ENCODE measurements at regions not wholly inside any gene's neighbourhood (a gene's known extent, or its start where the extent isn't known, plus 50 kb on each side); places are given as distances from the start of the nearest gene placed in this dataset.
"Not testable (repeated sequence)": the region's sequence is repeated elsewhere in the genome, so short reads cannot be mapped to it uniquely, and the experiment has no call there.

DNA sequence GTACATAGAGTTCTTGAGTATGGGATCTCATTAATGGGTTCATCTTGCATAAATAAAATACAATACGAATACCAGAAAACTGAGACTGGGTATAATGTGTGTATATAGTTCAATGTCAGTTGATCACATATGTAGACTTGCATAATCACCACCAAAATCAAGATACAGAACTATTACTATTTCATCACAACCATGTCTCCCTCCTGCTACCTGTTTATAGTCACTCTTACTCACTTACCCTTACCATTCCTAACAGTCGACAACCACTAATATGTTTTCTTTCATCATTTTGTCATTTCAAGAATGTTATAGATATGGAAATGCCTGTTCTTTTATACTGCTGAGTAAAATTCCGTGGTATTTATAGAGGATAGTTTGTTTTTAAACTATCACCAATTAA, 416.1 kb upstream of the CNTNAP2 start:
- ChIA-PET POLR2A (no interaction called here), CTCF (no interaction called here)
- H3K27me3 Mint-ChIP-seq, result no peaks in the 10 kb centered on the region
- H3K4me3 Mint-ChIP-seq, result no peak overlapping the region
- H3K9me3 Mint-ChIP-seq, result no peaks in the 10 kb centered on the region
- H3K4me1 Mint-ChIP-seq, result no peaks in the 10 kb centered on the region
- H3K36me3 Mint-ChIP-seq (ENCODE audit: low read depth), result no peaks in the 10 kb centered on the region
- H3K27ac Mint-ChIP-seq, result no peak overlapping the region
- DNase-seq, result no peak

- no peaks in the 10 kb centered on the region for H3K4me1 Mint-ChIP-seq
- no peaks in the 10 kb centered on the region for H3K36me3 Mint-ChIP-seq (ENCODE audit: low read depth)
- no peak overlapping the region for H3K27ac Mint-ChIP-seq
- DNase-seq, result no peak
- POLR2A ChIA-PET, result no interaction called here
- CTCF ChIA-PET, result no interaction called here
- H3K9me3 Mint-ChIP-seq, result no peaks in the 10 kb centered on the region
- no peak overlapping the region for H3K4me3 Mint-ChIP-seq
- H3K27me3 Mint-ChIP-seq, result no peaks in the 10 kb centered on the region
These were observed 417.9 kb upstream of the CNTNAP2 start for GRCh38 chr7:145698526-145699262.

GRCh38 chr7:145697412-145698107, 419.0 kb upstream of the CNTNAP2 start:
- POLR2A ChIA-PET; H3K27ac Mint-ChIP-seq; DNase-seq; H3K4me1 Mint-ChIP-seq; H3K9me3 Mint-ChIP-seq; H3K27me3 Mint-ChIP-seq; H3K4me3 Mint-ChIP-seq; CTCF ChIA-PET; H3K36me3 Mint-ChIP-seq (ENCODE audit: low read depth): not testable (repeated sequence)

GRCh38 chr7:145696071-145696470, 420.5 kb upstream of the CNTNAP2 start:
- CTCF ChIA-PET, result no interaction called here
- H3K36me3 Mint-ChIP-seq (ENCODE audit: low read depth), result no peaks in the 10 kb centered on the region
- POLR2A ChIA-PET, result no interaction called here
- H3K4me1 Mint-ChIP-seq, result no peaks in the 10 kb centered on the region
- no peaks in the 10 kb centered on the region for H3K27me3 Mint-ChIP-seq
- DNase-seq, result no peak
- H3K9me3 Mint-ChIP-seq, result no peaks in the 10 kb centered on the region
- H3K4me3 Mint-ChIP-seq, result no peak overlapping the region
- no peak overlapping the region for H3K27ac Mint-ChIP-seq

GRCh38 chr7:145692237-145692950, 424.2 kb upstream of the CNTNAP2 start:
- ChIA-PET CTCF (no interaction called here), POLR2A (no interaction called here)
- no peak overlapping the region for H3K4me3 Mint-ChIP-seq
- H3K4me1 Mint-ChIP-seq, result no peaks in the 10 kb centered on the region
- no peak overlapping the region for H3K27ac Mint-ChIP-seq
- no peak for DNase-seq
- H3K36me3 Mint-ChIP-seq (ENCODE audit: low read depth), result no peaks in the 10 kb centered on the region
- H3K9me3 Mint-ChIP-seq, result no peaks in the 10 kb centered on the region
- no peaks in the 10 kb centered on the region for H3K27me3 Mint-ChIP-seq

GRCh38 chr7:145691377-145691914, 425.2 kb upstream of the CNTNAP2 start:
- no peaks in the 10 kb centered on the region for H3K4me1 Mint-ChIP-seq
- CTCF ChIA-PET, result no interaction called here
- H3K27me3 Mint-ChIP-seq, result no peaks in the 10 kb centered on the region
- H3K9me3 Mint-ChIP-seq, result no peaks in the 10 kb centered on the region
- POLR2A ChIA-PET, result no interaction called here
- no peak overlapping the region for H3K27ac Mint-ChIP-seq
- H3K4me3 Mint-ChIP-seq, result no peak overlapping the region
- H3K36me3 Mint-ChIP-seq (ENCODE audit: low read depth), result no peaks in the 10 kb centered on the region
- no peak for DNase-seq

DNA sequence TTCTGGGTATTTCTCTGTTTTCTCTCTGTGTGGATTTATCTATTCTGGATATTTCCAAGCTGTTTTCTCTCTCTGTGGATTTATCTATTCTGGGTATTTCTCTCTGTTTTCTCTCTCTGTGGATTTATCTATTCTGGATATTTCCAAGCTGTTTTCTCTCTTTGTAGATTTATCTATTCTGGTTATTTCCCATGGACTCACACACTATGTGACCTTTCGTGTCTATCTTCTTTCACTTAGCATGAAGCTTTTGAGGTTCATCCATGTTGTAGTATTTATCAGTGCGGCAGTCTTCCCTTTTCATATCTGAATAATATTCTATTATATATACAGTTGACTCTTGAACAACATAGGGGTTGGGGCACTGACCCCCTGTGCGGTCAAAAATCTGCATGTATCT, 435.0 kb upstream of the CNTNAP2 start:
- H3K27me3 Mint-ChIP-seq, result no peaks in the 10 kb centered on the region
- H3K27ac Mint-ChIP-seq, result no peak overlapping the region
- ChIA-PET CTCF (no interaction called here), POLR2A (no interaction called here)
- H3K36me3 Mint-ChIP-seq (ENCODE audit: low read depth), result no peaks in the 10 kb centered on the region
- no peak overlapping the region for H3K4me3 Mint-ChIP-seq
- peaks cover 2% of the 10 kb centered on the region for H3K9me3 Mint-ChIP-seq
- H3K4me1 Mint-ChIP-seq, result no peaks in the 10 kb centered on the region
- DNase-seq, result no peak

GRCh38 chr7:145681159-145681558, 435.4 kb upstream of the CNTNAP2 start:
- Mint-ChIP-seq H3K4me1 (no peaks in the 10 kb centered on the region), H3K27ac (no peak overlapping the region), H3K9me3 (peaks cover 2% of the 10 kb centered on the region), H3K27me3 (no peaks in the 10 kb centered on the region), H3K36me3 (ENCODE audit: low read depth) (no peaks in the 10 kb centered on the region), H3K4me3 (no peak overlapping the region)
- ChIA-PET POLR2A (no interaction called here), CTCF (no interaction called here)
- DNase-seq, result no peak

- CTCF ChIA-PET, result no interaction called here
- Mint-ChIP-seq H3K36me3 (ENCODE audit: low read depth) (no peaks in the 10 kb centered on the region), H3K27ac (no peak overlapping the region), H3K9me3 (peaks cover 11% of the 10 kb centered on the region), H3K4me3 (no peak overlapping the region), H3K4me1 (no peaks in the 10 kb centered on the region), H3K27me3 (no peaks in the 10 kb centered on the region)
- POLR2A ChIA-PET, result no interaction called here
- no peak for DNase-seq
These were observed 450.9 kb upstream of the CNTNAP2 start for GRCh38 chr7:145665499-145666258.

- Mint-ChIP-seq H3K36me3 (ENCODE audit: low read depth) (no peaks in the 10 kb centered on the region), H3K4me3 (no peak overlapping the region), H3K27ac (no peak overlapping the region), H3K27me3 (no peaks in the 10 kb centered on the region), H3K4me1 (no peaks in the 10 kb centered on the region), H3K9me3 (peaks cover 3% of the 10 kb centered on the region)
- DNase-seq, result no peak
- POLR2A ChIA-PET, result no interaction called here
- CTCF ChIA-PET, result no interaction called here
These were observed 460.9 kb upstream of the CNTNAP2 start for GRCh38 chr7:145655666-145656065.

DNA sequence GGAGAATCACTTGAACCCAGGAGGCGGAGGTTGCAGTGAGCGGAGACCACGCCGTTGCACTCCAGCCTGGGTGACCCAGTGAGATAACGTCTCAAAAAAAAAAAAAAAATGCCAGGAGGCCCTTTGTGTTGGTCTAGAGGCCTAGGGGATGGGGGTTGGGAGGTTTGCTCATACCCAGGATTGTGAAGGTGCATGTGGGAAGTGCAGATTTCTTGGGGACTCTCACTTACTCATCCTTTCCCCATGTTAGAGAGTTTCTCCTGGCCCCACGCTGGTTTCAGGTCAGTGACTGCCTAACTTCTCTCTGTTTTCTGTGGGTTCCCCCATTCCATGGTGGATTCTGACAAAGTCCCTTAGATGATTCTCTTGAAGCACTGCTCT, 471.5 kb upstream of the CNTNAP2 start:
- no peaks in the 10 kb centered on the region for H3K4me1 Mint-ChIP-seq
- no peaks in the 10 kb centered on the region for H3K36me3 Mint-ChIP-seq (ENCODE audit: low read depth)
- ChIA-PET POLR2A (no interaction called here), CTCF (no interaction called here)
- DNase-seq, result no peak
- no peaks in the 10 kb centered on the region for H3K27me3 Mint-ChIP-seq
- H3K27ac Mint-ChIP-seq, result no peak overlapping the region
- H3K4me3 Mint-ChIP-seq, result no peak overlapping the region
- peaks cover 4% of the 10 kb centered on the region for H3K9me3 Mint-ChIP-seq

DNA sequence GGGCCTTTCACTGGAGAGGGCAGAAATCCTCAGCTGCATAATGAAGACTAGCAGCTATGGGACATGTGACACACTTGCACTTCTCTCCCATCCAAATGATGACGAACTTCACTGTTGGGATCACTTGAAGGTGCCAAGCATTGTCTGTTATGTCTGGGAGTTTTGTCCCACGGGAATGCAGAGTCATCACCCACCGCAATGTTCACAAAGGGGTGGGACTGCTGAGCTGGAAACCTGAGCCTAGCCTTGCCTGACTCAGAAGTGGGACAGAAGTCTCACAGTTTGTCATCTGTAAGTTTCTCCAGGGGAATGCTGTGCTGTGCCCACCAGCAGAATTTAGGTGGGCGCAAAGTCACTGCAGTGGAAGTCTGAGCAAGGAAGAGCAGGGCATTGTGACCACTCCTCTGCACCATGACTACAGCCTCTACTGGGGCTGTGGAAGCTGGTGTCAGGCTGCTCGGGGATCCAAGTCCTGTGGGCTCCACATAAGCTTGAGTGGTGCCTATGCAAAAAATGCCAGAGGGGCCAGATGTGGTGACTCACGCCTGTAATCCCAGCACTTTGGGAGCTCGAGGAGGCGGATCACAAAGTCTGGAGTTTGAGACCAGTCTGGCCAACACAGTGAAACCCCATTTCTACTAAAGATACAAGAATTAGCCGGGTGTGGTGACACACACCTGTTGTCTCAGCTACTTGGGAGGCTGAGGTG, 472.0 kb upstream of the CNTNAP2 start:
- CTCF ChIA-PET, result interaction anchor here (0.5 kb wide), 1 partner anchor 629 kb away, joined by 3 read pairs; no protein-coding TSS in a partner anchor

More for the DNA sequence above, 472.0 kb upstream of the CNTNAP2 start:
- Mint-ChIP-seq H3K36me3 (ENCODE audit: low read depth) (no peaks in the 10 kb centered on the region), H3K4me3 (no peak overlapping the region), H3K9me3 (peaks cover 5% of the 10 kb centered on the region), H3K27me3 (no peaks in the 10 kb centered on the region), H3K4me1 (no peaks in the 10 kb centered on the region), H3K27ac (no peak overlapping the region)
- DNase-seq, result no peak
- POLR2A ChIA-PET, result no interaction called here

Data from activated CD4-positive, alpha-beta T cell treated with anti-CD3 and anti-CD28 coated beads, Interleukin-2, amount 10 ng/mL, durations not matched to agents 7 days and 5 days (primary cell).